HepG2 (cell line): ENCODE measurements at regions not wholly inside any gene's neighbourhood (a gene's known extent, or its start where the extent isn't known, plus 50 kb on each side); places are given as distances from the start of the nearest gene placed in this dataset.

Source experiments
- ATAC-seq: fragments of 200-7000 bp; cut with Tn5 transposase; 3 replicates; pipeline ENCODE4 v1.9.1; 2020; ENCODE audit warnings: mild to moderate bottlenecking, moderate library complexity
- BruUV-seq: library from RNA; stranded (reverse); fragments of 400-500 nt; replicated peaks from 2 replicates; lab custom pipeline; 2021; lab: Mats Ljungman, UMichigan
- CTCF ChIA-PET: fragments of 300-600 bp; formaldehyde crosslinking; extraction: SDS; loops from one replicate; lab custom pipeline; 2021; ENCODE audit warnings: low total read pairs, inconsistent platforms, low intra/inter-chr PET ratio; lab: Yijun Ruan, JAX
- POLR2A ChIA-PET: fragments of 350-600 bp; sonication (Branson Sonifier 250); formaldehyde crosslinking; loops from one replicate; lab custom pipeline; 2020; ENCODE audit warnings: antibody characterized with exemption, inconsistent platforms; lab: Yijun Ruan, JAX
- DNase-seq: peaks from one replicate; pipeline ENCODE4 v3.0.0-alpha.2; 2015; ENCODE audit warnings: low spot score
- FAIRE-seq: peaks from 3 replicates; lab custom pipeline; 2011; peaks lifted over from hg19 to GRCh38; lab: Jason Lieb, UNC
- H2AFZ ChIP-seq: one replicate; pipeline ENCODE4 v1.6.1; 2011; ENCODE audit warnings: low read length, inconsistent platforms
- H3K27ac ChIP-seq: fragments of 300-600 bp; 3 replicates; pipeline ENCODE4 v1.8.0; 2011; ENCODE audit warnings: mixed run types, mild to moderate bottlenecking, mixed read lengths, low read length, inconsistent platforms; ENCODE audit not compliant: insufficient read depth; ENCODE audit errors: extremely low read length
- H3K27me3 ChIP-seq, 2 experiments: fragments of 200-600 bp in 1 of 2; 2 replicates in 1 of 2; 3 replicates in 1 of 2; pipeline versions ENCODE4 v1.6.0 to v1.8.0; 2011; ENCODE audit warnings: low read length in 2 of 2, mild to moderate bottlenecking in 2 of 2, moderate library complexity in 2 of 2, inconsistent platforms in 1 of 2; ENCODE audit not compliant: insufficient read depth in 2 of 2, control insufficient read depth in 1 of 2
- H3K36me3 ChIP-seq, 2 experiments: fragments of 200-600 bp in 1 of 2; replicated peaks in 1 of 2; 2 replicates in 1 of 2; 3 replicates in 1 of 2; pipeline versions ENCODE4 v1.5.1 to v1.8.0; 2011; ENCODE audit warnings: low read length in 2 of 2, inconsistent platforms in 1 of 2; ENCODE audit not compliant: insufficient read depth in 2 of 2, control insufficient read depth in 1 of 2
- H3K4me1 ChIP-seq: 2 replicates; pipeline ENCODE4 v1.5.1; 2012; ENCODE audit warnings: low read length, inconsistent platforms; ENCODE audit not compliant: insufficient read depth
- H3K4me2 ChIP-seq: 2 replicates; pipeline ENCODE4 v1.6.0; 2011; ENCODE audit warnings: low read depth, low read length, inconsistent platforms
- H3K4me3 ChIP-seq, 3 experiments: fragments of 200-600 bp in 1 of 3; sonication (generic), shearing (Covaris generic) in 1 of 3; replicated peaks in 1 of 3; 2 replicates each; pipeline ENCODE4 v1.5.1; 2011 to 2016; ENCODE audit warnings: low read length in 3 of 3, inconsistent platforms in 2 of 3, low read depth in 2 of 3, mild to moderate bottlenecking in 2 of 3, control low read depth in 1 of 3, mixed read lengths in 1 of 3; ENCODE audit not compliant: insufficient read depth in 1 of 3
- H3K79me2 ChIP-seq: one replicate; pipeline ENCODE4 v1.6.1; 2011; ENCODE audit warnings: low read length, inconsistent platforms; ENCODE audit not compliant: insufficient read depth
- H3K9ac ChIP-seq: 2 replicates; pipeline ENCODE4 v1.6.0; 2011; ENCODE audit warnings: mild to moderate bottlenecking, low read depth, low read length, inconsistent platforms; ENCODE audit not compliant: insufficient read depth
- H3K9me3 ChIP-seq: 2 replicates; pipeline ENCODE4 v1.5.1; 2012; ENCODE audit warnings: mild to moderate bottlenecking, low read length
- H4K20me1 ChIP-seq: 2 replicates; pipeline ENCODE4 v1.6.0; 2011; ENCODE audit warnings: inconsistent platforms, mild to moderate bottlenecking, low read length, moderate library complexity; ENCODE audit not compliant: insufficient read depth
- CCAR2 ChIP-seq: fragments of 200-400 bp; formaldehyde crosslinking; optimal IDR thresholded peaks from 2 replicates; pipeline ENCODE3; 2018; ENCODE audit warnings: low read depth, mild to moderate bottlenecking, low read length, moderate library complexity
- CTCF ChIP-seq: sonication (generic); formaldehyde crosslinking; IDR thresholded peaks from 2 replicates; pipeline ENCODE4 v1.5.0; 2020; ENCODE audit warnings: mild to moderate bottlenecking, missing genetic modification reagents, moderate library complexity
- ELK4 ChIP-seq: sonication (generic); formaldehyde crosslinking; IDR thresholded peaks from 2 replicates; pipeline ENCODE4 v1.9.0; 2021; ENCODE audit warnings: missing genetic modification reagents, borderline replicate concordance
- IRF1 ChIP-seq: sonication (generic); formaldehyde crosslinking; IDR thresholded peaks from 2 replicates; pipeline ENCODE4 v1.4.0; 2020; ENCODE audit warnings: low read depth, mild to moderate bottlenecking, missing genetic modification reagents
- MLLT10 ChIP-seq: sonication (generic); formaldehyde crosslinking; IDR thresholded peaks from 2 replicates; pipeline ENCODE4 v1.4.0; 2020; ENCODE audit warnings: missing genetic modification reagents
- MXD3 ChIP-seq: IDR thresholded peaks from 2 replicates; pipeline ENCODE4 v1.6.1; 2016; ENCODE audit warnings: mild to moderate bottlenecking, missing biosample characterization, missing genetic modification reagents
- ZNF234 ChIP-seq: sonication (generic); formaldehyde crosslinking; conservative IDR thresholded peaks from 2 replicates; pipeline ENCODE4 v1.5.1; 2020; ENCODE audit warnings: mild to moderate bottlenecking, missing genetic modification reagents
- ZNF7 ChIP-seq: IDR thresholded peaks from 2 replicates; pipeline ENCODE4 v1.6.1; 2016; ENCODE audit warnings: missing biosample characterization, missing genetic modification reagents
- ZNF710 ChIP-seq: sonication (generic); formaldehyde crosslinking; IDR thresholded peaks from 2 replicates; pipeline ENCODE4 v1.5.0; 2020; ENCODE audit warnings: mild to moderate bottlenecking, missing genetic modification reagents, borderline replicate concordance
- ZNF776 ChIP-seq: sonication (generic); formaldehyde crosslinking; IDR thresholded peaks from 2 replicates; pipeline ENCODE4 v1.4.0; 2020; ENCODE audit warnings: mild to moderate bottlenecking, missing genetic modification reagents
- in situ Hi-C: cut with HindIII; loops from 2 replicates; pipeline ENCODE4 v1.10.0; 2017; ENCODE audit warnings: low pct_unique_long_range_greater_than_20kb; ENCODE audit not compliant: extremely low pct_ligation_motif_present
- intact Hi-C: fragments of 100-400 bp; cut with micrococcal nuclease; formaldehyde crosslinking; loops from one replicate; pipeline ENCODE4 v1.10.0; 2022; ENCODE audit not compliant: unreplicated experiment

- H3K27ac ChIP-seq = no peak overlapping the region
- no peaks in the 10 kb centered on the region for H3K27me3 ChIP-seq
- intact Hi-C loops (no loop called here), in situ Hi-C loops (no loop called here)
- no peaks in the 10 kb centered on the region for H3K9me3 ChIP-seq
- no peak for TF ChIP-seq CCAR2
- TF ChIP-seq MXD3 (CRISPR knock-in tag) = no peak
- no peak for TF ChIP-seq ZNF7 (CRISPR knock-in tag)
- no peak for TF ChIP-seq ZNF710 (CRISPR knock-in tag)
- TF ChIP-seq MLLT10 (CRISPR knock-in tag) = no peak
- no peak for TF ChIP-seq ELK4 (CRISPR knock-in tag)
- no peak for TF ChIP-seq CTCF
- TF ChIP-seq ZNF776 (CRISPR knock-in tag) = no peak
- no peak for TF ChIP-seq ZNF234 (CRISPR knock-in tag)
- no peak for TF ChIP-seq IRF1 (CRISPR knock-in tag)
- H3K79me2 ChIP-seq = no peaks in the 10 kb centered on the region
- H4K20me1 ChIP-seq = no peaks in the 10 kb centered on the region
- FAIRE-seq = no peak
- no peaks in the 10 kb centered on the region for H3K4me1 ChIP-seq
- no peak overlapping the region for H3K4me2 ChIP-seq
- ChIA-PET CTCF (no interaction called here), POLR2A (no interaction called here)
- H2AFZ ChIP-seq = no peak overlapping the region
- H3K4me3 ChIP-seq = no peak overlapping the region
- ATAC-seq = no peak
- H3K9ac ChIP-seq = no peak overlapping the region
- no TSS peak for BruUV-seq
- DNase-seq = no peak
- H3K36me3 ChIP-seq = no peaks in the 10 kb centered on the region
Measured at GRCh38 chr18:35868915-35869314, 103.6 kb upstream of the RMP24 start.
